ENCODE measurements at regions not wholly inside any gene's neighbourhood (a gene's known extent, or its start where the extent isn't known, plus 50 kb on each side); places are given as distances from the start of the nearest gene placed in this dataset.

DNA sequence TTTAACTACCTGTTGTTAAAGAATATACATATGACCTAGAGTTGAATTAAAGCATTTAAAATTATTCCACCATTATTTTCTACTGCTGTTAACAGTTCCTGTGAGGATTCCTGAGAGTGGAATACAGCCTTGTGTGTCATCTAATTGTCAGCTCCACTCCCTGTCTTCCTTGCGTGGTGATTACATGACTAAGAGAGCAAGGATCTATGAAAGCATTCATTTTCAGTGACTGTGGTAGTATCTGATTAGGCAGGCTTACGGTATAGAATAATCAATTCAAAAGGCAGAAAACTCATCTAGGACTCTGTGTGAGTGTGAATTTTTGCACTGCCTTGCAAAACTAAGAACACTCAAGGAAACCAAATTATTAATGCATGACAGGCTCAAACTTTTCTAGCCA lies 577.8 kb downstream of the SH3BGRL start:
- no peaks in the 10 kb centered on the region for H4K20me1 ChIP-seq (replicated peaks in 1 of 2; ENCODE audit: control insufficient read depth in 1 of 2, insufficient read depth in 2 of 2, low read length in 2 of 2)
- no peaks in the 10 kb centered on the region for H3K79me2 ChIP-seq (ENCODE audit: control insufficient read depth in 1 of 2, insufficient read depth in 2 of 2, low read length in 2 of 2)
- no peak overlapping the region for H3K9ac ChIP-seq (replicated peaks in 1 of 4; ENCODE audit: extremely low read depth in 1 of 4, low read depth in 3 of 4, low read length in 3 of 4)
- H3K4me3 ChIP-seq (ENCODE audit: extremely low read depth in 1 of 4, insufficient read depth in 2 of 4, low read depth in 3 of 4, low read length in 4 of 4) = no peak overlapping the region
- 68% methylated on average over 2 of the region's 2 CpGs; no CpG with 5 or more reads in 1 of the 2 experiments for WGBS, 2 experiments (ENCODE audit: extremely low coverage in 1 of 2, insufficient coverage in 1 of 2, insufficient read length in 1 of 2, insufficient replicate concordance in 2 of 2, low coverage in 1 of 2, low lambda C conversion rate in 2 of 2, missing lambda C conversion rate in 1 of 2)
- H3K36me3 ChIP-seq (ENCODE audit: control insufficient read depth in 2 of 4, insufficient read depth in 4 of 4, low read length in 3 of 4) = no peaks in the 10 kb centered on the region
- no peak overlapping the region for H3K23ac ChIP-seq (ENCODE audit: insufficient read length)
- H2BK5ac ChIP-seq (ENCODE audit: low read depth, low read length) = no peak overlapping the region
- H3K23me2 ChIP-seq (ENCODE audit: low read depth, low read length) = no peaks in the 10 kb centered on the region
- H3K56ac ChIP-seq (replicated peaks; ENCODE audit: insufficient read length, low read depth, low read length) = no peak overlapping the region
- H2BK12ac ChIP-seq (ENCODE audit: low read depth, low read length) = no peak overlapping the region
- no peak overlapping the region for H3K18ac ChIP-seq (ENCODE audit: extremely low read depth, low read length)
- no peaks in the 10 kb centered on the region for H3K79me1 ChIP-seq (ENCODE audit: low read depth, low read length)
- H3K14ac ChIP-seq (ENCODE audit: insufficient read length) = no peak overlapping the region
- ChIA-PET CTCF (ENCODE audit: partially characterized antibody) (no interaction called here), POLR2A (ENCODE audit: partially characterized antibody) (no interaction called here)
- peaks cover 0 to 3% of the 10 kb centered on the region in 2 experiments; a peak in 1 of 4 replicates for H3K9me3 ChIP-seq (ENCODE audit: insufficient read depth in 2 of 2, low read depth in 1 of 2, low read length in 1 of 2)
- FAIRE-seq (no peak), DNase-seq (ENCODE audit: low read depth in 1 of 2, low spot score in 2 of 2) (no peak)
- H3K27me3 ChIP-seq (replicated peaks in 1 of 4; ENCODE audit: control insufficient read depth in 3 of 4, extremely low read depth in 1 of 4, insufficient read depth in 3 of 4, low read length in 3 of 4) = no peaks in the 10 kb centered on the region
- H3K4ac ChIP-seq (replicated peaks; ENCODE audit: insufficient read length, low read depth, low read length) = no peak overlapping the region
- no peak overlapping the region for H4K91ac ChIP-seq (replicated peaks; ENCODE audit: insufficient read length, low read length)
- H4K8ac ChIP-seq (ENCODE audit: extremely low read depth, insufficient read depth, low read length) = no peak overlapping the region
- H2BK120ac ChIP-seq (replicated peaks; ENCODE audit: low read depth, low read length) = no peak overlapping the region
- no peak overlapping the region for H2BK20ac ChIP-seq (ENCODE audit: low read length)
- no peak overlapping the region for H4K5ac ChIP-seq (ENCODE audit: insufficient read length, low read depth, low read length)
- no peak overlapping the region for H3K27ac ChIP-seq (ENCODE audit: low read depth, low read length)
- H2AK5ac ChIP-seq (ENCODE audit: low read depth, low read length) = no peak overlapping the region
- H2AFZ ChIP-seq (ENCODE audit: low read length) = no peak overlapping the region
- H3K4me2 ChIP-seq (ENCODE audit: insufficient read depth in 1 of 2, low read depth in 2 of 2, low read length in 2 of 2) = no peak overlapping the region
- no peak overlapping the region for H2BK15ac ChIP-seq (ENCODE audit: low read length)
- no peaks in the 10 kb centered on the region for H3K4me1 ChIP-seq (replicated peaks in 1 of 4; ENCODE audit: control insufficient read depth in 3 of 4, insufficient read depth in 4 of 4, low read length in 3 of 4)
- TF ChIP-seq SIRT6 (IDR thresholded peaks at IDR 0.05; ENCODE audit: low read length) (no peak), CTBP2 (IDR thresholded peaks at IDR 0.05; ENCODE audit: borderline replicate concordance, insufficient read depth, insufficient read length, low read length) (no peak), ASH2L (IDR thresholded peaks at IDR 0.05; ENCODE audit: low read length) (no peak), YY1 (IDR thresholded peaks at IDR 0.05; ENCODE audit: low read depth, low read length) (no peak), CHD1 (IDR thresholded peaks at IDR 0.05; ENCODE audit: low read depth, low read length) (no peak), BCL11A (IDR thresholded peaks at IDR 0.05; ENCODE audit: low read depth in 2 of 2, low read length in 2 of 2) (no peak), FOSL1 (IDR thresholded peaks at IDR 0.05; ENCODE audit: insufficient read depth, low read depth, low read length) (no peak), SIN3A (conservative IDR thresholded peaks at IDR 0.05 in 1 of 2, IDR thresholded peaks at IDR 0.05 in 1 of 2; ENCODE audit: low read depth in 1 of 2, low read length in 2 of 2) (no peak), TAF7 (optimal IDR thresholded peaks at IDR 0.05; ENCODE audit: borderline replicate concordance, low read depth, low read length) (no peak)
- TF ChIP-seq, protein P1, sequence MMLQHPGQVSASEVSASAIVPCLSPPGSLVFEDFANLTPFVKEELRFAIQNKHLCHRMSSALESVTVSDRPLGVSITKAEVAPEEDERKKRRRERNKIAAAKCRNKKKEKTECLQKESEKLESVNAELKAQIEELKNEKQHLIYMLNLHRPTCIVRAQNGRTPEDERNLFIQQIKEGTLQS (IDR thresholded peaks at IDR 0.05; ENCODE audit: insufficient read depth, low read depth, low read length) = no peak

All from H1 (cell line).